ENCODE measurements at regions not wholly inside any gene's neighbourhood (a gene's known extent, or its start where the extent isn't known, plus 50 kb on each side); places are given as distances from the start of the nearest gene placed in this dataset.

- no peak for ATAC-seq
- in situ Hi-C loops (cut with MboI), result no loop called here
- CTCF ChIA-PET, result no interaction called here
Observed at GRCh38 chr10:131746785-131747184, 154.0 kb upstream of the PPP2R2D start.

GRCh38 chr10:131747251-131747650, 153.6 kb upstream of the PPP2R2D start:
- CTCF ChIA-PET, result no interaction called here
- Histone ChIP-seq H3K27ac (ENCODE audit: control insufficient read depth, insufficient read depth) (no peak overlapping the region), H3K9me3 (replicated peaks; ENCODE audit: control insufficient read depth, insufficient read depth, low read length) (no peaks in the 10 kb centered on the region), H3K79me2 (ENCODE audit: control insufficient read depth, insufficient read depth, low read length) (no peaks in the 10 kb centered on the region), H3K4me2 (ENCODE audit: control insufficient read depth, insufficient read depth) (no peak overlapping the region), H3K27me3 (replicated peaks in 1 of 2; ENCODE audit: control insufficient read depth in 2 of 2, insufficient read depth in 2 of 2, low read length in 1 of 2) (no peaks in the 10 kb centered on the region), H4K20me1 (ENCODE audit: control insufficient read depth, insufficient read depth) (no peaks in the 10 kb centered on the region; the same call in 1 of the 2 replicates), H3K36me3 (ENCODE audit: control insufficient read depth in 2 of 2, insufficient read depth in 2 of 2, low read length in 1 of 2) (no peaks in the 10 kb centered on the region), H3K4me1 (ENCODE audit: control insufficient read depth, insufficient read depth, low read length) (peaks cover 12% of the 10 kb centered on the region), H3K4me3 (no peak overlapping the region), H3K9ac (ENCODE audit: control insufficient read depth, insufficient read depth, low read length) (no peak overlapping the region), H2AFZ (ENCODE audit: control insufficient read depth, low read depth, low read length) (no peak overlapping the region)
- TF ChIP-seq NFYB (IDR thresholded peaks at IDR 0.05; ENCODE audit: insufficient read depth, low read depth, low read length), result no peak
- TF ChIP-seq CEBPZ (IDR thresholded peaks at IDR 0.05; ENCODE audit: low read depth, low read length), result no peak
- no peak for ATAC-seq
- RAD21 ChIA-PET (ENCODE audit: unreplicated experiment), result interaction anchor here (1.0 kb wide), 1 partner anchor 27 kb away, joined by 3 read pairs; no protein-coding TSS in a partner anchor
- intact Hi-C loops (cut with micrococcal nuclease; ENCODE audit: unreplicated experiment), result no loop called here
- WGBS (ENCODE audit: insufficient coverage, insufficient replicate concordance, low lambda C conversion rate, missing lambda C conversion rate), result 52% methylated on average over 16 of the region's 16 CpGs
- in situ Hi-C loops (cut with MboI), result no loop called here
- FAIRE-seq, result no peak
- SMC1A ChIA-PET (ENCODE audit: uncharacterized antibody, unreplicated experiment), result no interaction called here
- BruUV-seq (replicated peaks), result no TSS peak
- POLR2A ChIA-PET, result no interaction called here
- DNase-seq (ENCODE audit: low read depth, low spot score), result no peak

More at GRCh38 chr10:131746785-131747184, 154.0 kb upstream of the PPP2R2D start:
- RAD21 ChIA-PET (ENCODE audit: unreplicated experiment), result no interaction called here
- no peaks in the 10 kb centered on the region for H3K79me2 ChIP-seq (ENCODE audit: control insufficient read depth, insufficient read depth, low read length)
- POLR2A ChIA-PET, result no interaction called here
- TF ChIP-seq SIX5 (IDR thresholded peaks at IDR 0.05; ENCODE audit: low read depth, low read length, severe bottlenecking) (no peak), NFXL1 (IDR thresholded peaks at IDR 0.05; ENCODE audit: borderline replicate concordance) (peak; percentile 87)
- no peak for DNase-seq (ENCODE audit: low read depth, low spot score)
- peaks cover 12% of the 10 kb centered on the region for H3K4me1 ChIP-seq (ENCODE audit: control insufficient read depth, insufficient read depth, low read length)
- H3K4me2 ChIP-seq (ENCODE audit: control insufficient read depth, insufficient read depth), result no peak overlapping the region
- intact Hi-C loops (cut with micrococcal nuclease; ENCODE audit: unreplicated experiment), result no loop called here
- no peak overlapping the region for H3K9ac ChIP-seq (ENCODE audit: control insufficient read depth, insufficient read depth, low read length)
- H3K27me3 ChIP-seq (replicated peaks in 1 of 2; ENCODE audit: control insufficient read depth in 2 of 2, insufficient read depth in 2 of 2, low read length in 1 of 2), result no peaks in the 10 kb centered on the region
- no peak overlapping the region for H2AFZ ChIP-seq (ENCODE audit: control insufficient read depth, low read depth, low read length)
- WGBS (ENCODE audit: insufficient coverage, insufficient replicate concordance, low lambda C conversion rate, missing lambda C conversion rate), result 0% methylated on average over 1 of the region's 1 CpG
- no TSS peak for BruUV-seq (replicated peaks)
- no peak overlapping the region for H3K27ac ChIP-seq (ENCODE audit: control insufficient read depth, insufficient read depth)
- no peak for FAIRE-seq
- H4K20me1 ChIP-seq (ENCODE audit: control insufficient read depth, insufficient read depth), result no peaks in the 10 kb centered on the region
- SMC1A ChIA-PET (ENCODE audit: uncharacterized antibody, unreplicated experiment), result no interaction called here
- no peak overlapping the region for H3K4me3 ChIP-seq
- H3K9me3 ChIP-seq (replicated peaks; ENCODE audit: control insufficient read depth, insufficient read depth, low read length), result no peaks in the 10 kb centered on the region
- no peaks in the 10 kb centered on the region for H3K36me3 ChIP-seq (ENCODE audit: control insufficient read depth in 2 of 2, insufficient read depth in 2 of 2, low read length in 1 of 2)
